Mesenchymal stem cell (in vitro differentiated cells and primary cell): ENCODE measurements at regions not wholly inside any gene's neighbourhood (a gene's known extent, or its start where the extent isn't known, plus 50 kb on each side); places are given as distances from the start of the nearest gene placed in this dataset.

Source experiments
- DNase-seq: peaks from one replicate; pipeline ENCODE4 v3.0.0-alpha.2; 2013
- H2AFZ ChIP-seq: one replicate; pipeline ENCODE4 v1.6.1; 2013; ENCODE audit warnings: low read depth, mild to moderate bottlenecking, control low read depth, inconsistent platforms, low read length, moderate library complexity
- H2AK5ac ChIP-seq: 2 replicates; pipeline ENCODE4 v1.6.1; 2013; ENCODE audit warnings: low read length, moderate library complexity, mild to moderate bottlenecking, inconsistent platforms; ENCODE audit not compliant: severe bottlenecking
- H2BK120ac ChIP-seq: one replicate; pipeline ENCODE4 v1.6.1; 2013; ENCODE audit warnings: low read depth, mild to moderate bottlenecking, inconsistent platforms, low read length, moderate library complexity
- H2BK12ac ChIP-seq, 2 experiments: one replicate each; pipeline ENCODE4 v1.6.1; 2013; ENCODE audit warnings: inconsistent platforms in 2 of 2, low read length in 2 of 2, mild to moderate bottlenecking in 2 of 2, moderate library complexity in 2 of 2, control low read depth in 1 of 2
- H2BK15ac ChIP-seq: one replicate; pipeline ENCODE4 v1.6.1; 2013; ENCODE audit warnings: mild to moderate bottlenecking, low read depth, inconsistent platforms; ENCODE audit not compliant: poor library complexity, severe bottlenecking
- H2BK5ac ChIP-seq: 2 replicates; pipeline ENCODE4 v1.6.1; 2013; ENCODE audit warnings: low read depth, mild to moderate bottlenecking, low read length, control low read depth, inconsistent platforms; ENCODE audit not compliant: poor library complexity, severe bottlenecking
- H3K14ac ChIP-seq, 2 experiments: one replicate each; pipeline ENCODE4 v1.6.1; 2013; ENCODE audit warnings: inconsistent platforms in 2 of 2, low read length in 2 of 2, control low read depth in 1 of 2, mild to moderate bottlenecking in 1 of 2, moderate library complexity in 1 of 2
- H3K18ac ChIP-seq, 2 experiments: one replicate each; pipeline ENCODE4 v1.6.1; 2013; ENCODE audit warnings: inconsistent platforms in 2 of 2, low read length in 2 of 2, control low read depth in 1 of 2, low read depth in 1 of 2, mild to moderate bottlenecking in 1 of 2
- H3K23ac ChIP-seq, 2 experiments: one replicate each; pipeline ENCODE4 v1.6.1; 2013; ENCODE audit warnings: inconsistent platforms in 2 of 2, low read length in 2 of 2, mild to moderate bottlenecking in 2 of 2, moderate library complexity in 2 of 2, control low read depth in 1 of 2
- H3K27ac ChIP-seq: 2 replicates; pipeline ENCODE4 v1.5.1; 2013; ENCODE audit warnings: mild to moderate bottlenecking, moderate library complexity, low read length, control low read depth, inconsistent platforms; ENCODE audit not compliant: poor library complexity, severe bottlenecking
- H3K27me3 ChIP-seq, 2 experiments: 2 replicates each; pipeline versions ENCODE4 v1.6.1 to v1.7.0; 2013; ENCODE audit warnings: low read length in 2 of 2, mild to moderate bottlenecking in 2 of 2, moderate library complexity in 2 of 2, control low read depth in 1 of 2, inconsistent platforms in 1 of 2; ENCODE audit not compliant: control insufficient read depth in 1 of 2, insufficient read depth in 1 of 2
- H3K36me3 ChIP-seq, 2 experiments: 2 replicates each; pipeline versions ENCODE4 v1.6.1 to v1.7.0; 2013; ENCODE audit warnings: low read length in 2 of 2, control low read depth in 1 of 2, inconsistent platforms in 1 of 2, low read depth in 1 of 2, mild to moderate bottlenecking in 1 of 2; ENCODE audit not compliant: insufficient read depth in 2 of 2, control insufficient read depth in 1 of 2
- H3K4ac ChIP-seq, 2 experiments: one replicate each; pipeline ENCODE4 v1.6.1; 2013; ENCODE audit warnings: inconsistent platforms in 2 of 2, low read length in 2 of 2, mild to moderate bottlenecking in 2 of 2, moderate library complexity in 2 of 2, control low read depth in 1 of 2, low read depth in 1 of 2
- H3K4me1 ChIP-seq: 2 replicates; pipeline ENCODE4 v1.6.1; 2013; ENCODE audit warnings: low read depth, low read length, control low read depth; ENCODE audit not compliant: control insufficient read depth, insufficient read depth
- H3K4me2 ChIP-seq: 2 replicates; pipeline ENCODE4 v1.6.1; 2013; ENCODE audit warnings: low read length, mild to moderate bottlenecking, inconsistent platforms; ENCODE audit not compliant: poor library complexity, severe bottlenecking
- H3K4me3 ChIP-seq, 2 experiments: 2 replicates each; pipeline versions ENCODE4 v1.5.1 to v1.7.0; 2013; ENCODE audit warnings: low read length in 2 of 2, mild to moderate bottlenecking in 2 of 2, control low read depth in 1 of 2, low read depth in 1 of 2; ENCODE audit not compliant: insufficient read depth in 1 of 2
- H3K79me1 ChIP-seq: replicated peaks from 2 replicates; pipeline ENCODE4 v1.6.1; 2013; ENCODE audit warnings: mild to moderate bottlenecking, control low read depth, low read length, inconsistent platforms; ENCODE audit not compliant: poor library complexity, severe bottlenecking
- H3K9ac ChIP-seq: 2 replicates; pipeline ENCODE4 v1.7.0; 2013; ENCODE audit warnings: mild to moderate bottlenecking, low read length, moderate library complexity
- H3K9me3 ChIP-seq: 2 replicates; pipeline ENCODE4 v1.7.0; 2013; ENCODE audit warnings: mild to moderate bottlenecking, low read length; ENCODE audit not compliant: control insufficient read depth
- H4K8ac ChIP-seq: one replicate; pipeline ENCODE4 v1.6.1; 2013; ENCODE audit warnings: inconsistent platforms, mild to moderate bottlenecking, low read length, moderate library complexity
- H4K91ac ChIP-seq: one replicate; pipeline ENCODE4 v1.6.1; 2013; ENCODE audit warnings: mild to moderate bottlenecking, low read length, inconsistent platforms
- WGBS: methylation state at CpG from one replicate; pipeline ENCODE4 v1.1.7; 2013; ENCODE audit warnings: mixed read lengths; 5-methylcytosine and 5-hydroxymethylcytosine counted together

DNA sequence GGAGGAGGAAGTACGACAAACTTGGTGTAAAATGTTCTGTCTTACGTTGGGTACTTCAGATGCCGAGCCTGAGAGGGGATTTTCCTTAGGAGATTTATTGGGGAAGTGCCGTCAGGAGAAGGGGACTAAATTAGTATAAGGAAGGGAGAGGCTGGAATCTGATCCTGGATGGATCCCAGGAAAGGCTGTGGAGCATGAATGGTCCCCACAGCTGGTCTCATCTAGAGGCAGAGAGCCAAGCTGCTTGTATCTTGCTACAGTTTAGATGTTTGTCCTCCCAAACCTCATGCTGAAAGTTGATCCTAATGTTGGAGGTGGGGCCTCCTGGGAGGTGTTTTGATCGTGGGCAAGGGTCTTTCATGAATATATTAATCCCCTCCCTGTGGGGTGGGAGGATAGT, 798.4 kb upstream of the EEF2KMT start:
- no peak overlapping the region for H2BK12ac ChIP-seq
- H2AFZ ChIP-seq, result no peak overlapping the region
- WGBS, result 49% methylated on average over 5 of the region's 5 CpGs
- no peak overlapping the region for H3K9ac ChIP-seq
- no peaks in the 10 kb centered on the region for H3K27me3 ChIP-seq
- no peak overlapping the region for H3K23ac ChIP-seq
- H2BK120ac ChIP-seq, result no peak overlapping the region
- H3K79me1 ChIP-seq, result no peaks in the 10 kb centered on the region
- no peaks in the 10 kb centered on the region for H3K36me3 ChIP-seq
- H3K14ac ChIP-seq, result no peak overlapping the region
- H3K18ac ChIP-seq, result no peak overlapping the region
- H2BK15ac ChIP-seq, result no peak overlapping the region
- no peak overlapping the region for H2BK5ac ChIP-seq
- H3K4ac ChIP-seq, result no peak overlapping the region
- no peak for DNase-seq
- no peak overlapping the region for H3K4me2 ChIP-seq
- H3K4me1 ChIP-seq, result no peaks in the 10 kb centered on the region
- no peak overlapping the region for H3K27ac ChIP-seq
- no peak overlapping the region for H3K4me3 ChIP-seq
- H4K91ac ChIP-seq, result no peak overlapping the region
- no peak overlapping the region for H4K8ac ChIP-seq
- H3K9me3 ChIP-seq, result peaks cover 7% of the 10 kb centered on the region
- no peak overlapping the region for H2AK5ac ChIP-seq

DNA sequence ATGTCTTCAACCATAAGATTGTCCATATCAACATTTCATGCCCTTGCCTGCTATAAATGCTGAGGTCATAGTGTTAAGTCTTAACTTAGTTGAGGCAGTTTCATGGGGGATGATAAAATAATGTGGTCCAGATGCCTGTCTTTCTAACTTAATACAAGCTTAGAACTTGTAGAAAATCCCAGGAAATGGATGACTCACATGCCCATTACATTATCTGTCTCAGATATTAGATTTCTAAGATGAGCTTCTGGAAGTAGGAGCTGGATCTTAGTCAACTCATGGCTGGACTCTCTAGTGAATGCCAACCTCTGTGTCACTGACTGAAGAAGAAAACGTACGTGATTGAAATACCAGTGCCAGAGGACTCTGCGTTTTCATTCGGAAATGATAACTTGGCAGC, 797.5 kb upstream of the EEF2KMT start:
- Histone ChIP-seq H3K4me1 (no peaks in the 10 kb centered on the region), H2AK5ac (no peak overlapping the region), H2BK15ac (no peak overlapping the region), H3K27me3 (no peaks in the 10 kb centered on the region), H3K9ac (no peak overlapping the region), H3K4ac (no peak overlapping the region), H4K8ac (no peak overlapping the region), H2BK12ac (no peak overlapping the region), H3K9me3 (peaks cover 5% of the 10 kb centered on the region), H4K91ac (no peak overlapping the region), H2AFZ (no peak overlapping the region), H3K27ac (no peak overlapping the region), H3K4me2 (no peak overlapping the region), H3K4me3 (no peak overlapping the region), H3K18ac (no peak overlapping the region), H2BK120ac (no peak overlapping the region), H3K79me1 (no peaks in the 10 kb centered on the region), H3K23ac (no peak overlapping the region), H2BK5ac (no peak overlapping the region), H3K14ac (no peak overlapping the region), H3K36me3 (no peaks in the 10 kb centered on the region)
- DNase-seq, result no peak
- 90% methylated on average over 4 of the region's 4 CpGs for WGBS

DNA sequence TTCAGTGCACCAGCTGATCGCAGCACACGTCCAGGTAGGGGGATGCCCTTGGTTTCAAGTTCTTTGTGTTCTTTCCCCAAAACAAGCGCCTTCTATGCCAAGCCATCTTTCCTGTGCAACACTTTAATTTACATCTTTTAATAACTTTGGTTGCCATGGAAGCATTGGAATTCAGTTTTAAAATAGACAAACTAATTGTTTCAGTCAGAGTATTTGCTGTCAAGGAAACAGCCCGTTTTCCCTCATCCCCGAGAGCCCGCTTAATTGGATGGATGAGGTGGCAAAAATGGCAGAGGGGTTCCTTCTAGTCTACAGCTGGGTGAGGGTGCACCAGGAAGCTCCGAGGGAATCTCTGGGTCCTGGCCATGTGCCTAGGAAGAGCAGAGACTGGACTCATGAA, 793.7 kb upstream of the EEF2KMT start:
- Histone ChIP-seq H3K18ac (no peak overlapping the region), H2BK15ac (no peak overlapping the region), H3K27ac (no peak overlapping the region), H3K36me3 (no peaks in the 10 kb centered on the region), H4K8ac (no peak overlapping the region), H3K79me1 (no peaks in the 10 kb centered on the region), H2BK12ac (no peak overlapping the region), H3K4me1 (no peaks in the 10 kb centered on the region), H4K91ac (no peak overlapping the region), H2AFZ (no peak overlapping the region), H3K4me3 (no peak overlapping the region), H3K4ac (no peak overlapping the region), H3K9ac (no peak overlapping the region), H2AK5ac (no peak overlapping the region), H3K14ac (no peak overlapping the region), H2BK5ac (no peak overlapping the region), H2BK120ac (no peak overlapping the region), H3K9me3 (no peaks in the 10 kb centered on the region), H3K27me3 (no peaks in the 10 kb centered on the region), H3K23ac (no peak overlapping the region), H3K4me2 (no peak overlapping the region)
- 74% methylated on average over 6 of the region's 7 CpGs for WGBS
- DNase-seq, result no peak

DNA sequence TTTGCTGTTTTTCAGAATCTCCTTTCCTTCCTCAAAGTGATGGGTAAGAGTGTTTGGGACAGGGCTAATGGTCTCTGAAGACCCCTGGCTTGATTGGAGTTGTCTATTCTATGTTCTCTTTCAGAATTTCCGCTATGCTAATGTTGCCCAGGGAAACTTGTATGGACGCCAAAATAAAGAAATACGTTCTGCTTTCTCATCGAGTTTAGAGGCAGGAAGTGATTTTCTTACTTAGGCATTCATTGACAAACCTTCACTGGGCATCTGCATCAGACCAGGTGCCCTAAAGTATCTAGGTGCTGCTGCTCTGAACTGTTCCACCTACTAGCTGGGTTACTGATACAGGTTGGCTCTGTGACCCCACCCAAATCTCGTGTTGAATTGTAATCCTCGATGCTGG, 787.9 kb upstream of the EEF2KMT start:
- no peak overlapping the region for H3K18ac ChIP-seq
- H4K91ac ChIP-seq, result no peak overlapping the region
- H2AFZ ChIP-seq, result no peak overlapping the region
- H3K27me3 ChIP-seq, result no peaks in the 10 kb centered on the region
- H3K9me3 ChIP-seq, result peaks cover 6% of the 10 kb centered on the region
- WGBS, result 80% methylated on average over 6 of the region's 6 CpGs
- no peak for DNase-seq
- no peak overlapping the region for H2AK5ac ChIP-seq
- no peaks in the 10 kb centered on the region for H3K4me1 ChIP-seq
- no peak overlapping the region for H3K9ac ChIP-seq
- no peak overlapping the region for H2BK5ac ChIP-seq
- no peaks in the 10 kb centered on the region for H3K79me1 ChIP-seq
- H4K8ac ChIP-seq, result no peak overlapping the region
- no peak overlapping the region for H2BK120ac ChIP-seq
- no peak overlapping the region for H3K4me2 ChIP-seq
- H3K27ac ChIP-seq, result no peak overlapping the region
- no peak overlapping the region for H2BK15ac ChIP-seq
- H3K4me3 ChIP-seq, result no peak overlapping the region
- no peak overlapping the region for H3K23ac ChIP-seq
- H2BK12ac ChIP-seq, result no peak overlapping the region
- H3K4ac ChIP-seq, result no peak overlapping the region
- no peaks in the 10 kb centered on the region for H3K36me3 ChIP-seq
- H3K14ac ChIP-seq, result no peak overlapping the region
